ENCODE measurements at regions not wholly inside any gene's neighbourhood (a gene's known extent, or its start where the extent isn't known, plus 50 kb on each side); places are given as distances from the start of the nearest gene placed in this dataset.
"Not testable (repeated sequence)": the region's sequence is repeated elsewhere in the genome, so short reads cannot be mapped to it uniquely, and the experiment has no call there.

DNA sequence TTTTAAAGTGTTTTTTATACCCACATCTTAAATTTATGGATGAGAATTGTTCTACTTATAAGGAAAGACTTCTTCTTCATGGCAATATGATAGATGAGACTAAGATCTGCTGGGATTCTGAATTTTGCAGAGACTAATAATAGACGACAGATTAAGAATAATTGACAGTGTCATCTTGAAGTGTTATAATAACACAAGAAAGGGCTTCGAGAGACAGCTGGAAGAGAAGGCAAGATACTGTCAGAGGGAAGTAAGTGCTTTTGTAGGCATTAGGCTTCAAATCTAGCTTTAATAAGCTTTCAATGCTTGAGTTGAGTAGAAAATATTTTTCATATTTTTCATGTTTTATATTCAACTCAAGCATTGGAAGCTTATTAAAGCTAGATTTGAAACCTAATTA lies 797.6 kb upstream of the PABPC4L start:
- DNase-seq = no peak

DNA sequence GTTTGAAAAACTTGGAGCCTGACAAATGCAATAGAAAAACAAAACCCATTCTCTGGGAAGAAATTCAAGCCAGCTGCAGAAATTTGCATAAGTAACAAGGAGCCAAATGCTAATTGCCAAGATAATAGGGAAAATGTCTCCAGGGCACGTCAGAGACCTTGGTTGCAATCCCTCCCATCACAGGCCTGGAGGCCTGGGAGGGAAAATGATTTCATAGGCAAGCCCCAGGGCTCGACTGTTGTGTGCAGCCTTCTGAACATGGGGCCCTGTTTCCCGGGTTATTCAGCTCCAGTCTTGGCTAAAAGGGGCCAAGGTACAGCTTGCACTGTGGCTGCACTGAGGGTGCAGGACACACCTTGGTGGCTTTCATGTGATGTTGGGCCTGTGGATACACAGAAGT lies 760.4 kb upstream of the PABPC4L start:
- DNase-seq = no peak

DNA sequence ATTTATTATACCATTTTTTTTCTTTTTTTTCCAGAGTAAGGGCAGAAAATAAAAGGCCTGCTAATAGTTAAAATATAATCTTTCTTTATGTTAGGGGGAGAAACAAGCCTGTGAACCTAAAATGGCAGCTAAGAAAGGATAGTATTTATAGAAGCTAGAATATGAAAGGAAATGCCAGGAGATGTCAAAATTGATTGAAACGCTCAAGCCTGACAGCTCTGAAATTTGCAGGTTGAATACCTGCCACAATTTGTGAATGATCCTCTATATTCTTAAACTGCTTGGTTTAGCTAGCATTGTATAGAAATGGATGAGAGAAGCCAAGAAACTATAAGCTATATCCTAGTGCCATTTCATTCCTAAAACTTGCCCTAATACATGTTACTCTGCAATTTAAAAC lies 757.3 kb upstream of the PABPC4L start:
- no peak for DNase-seq

DNA sequence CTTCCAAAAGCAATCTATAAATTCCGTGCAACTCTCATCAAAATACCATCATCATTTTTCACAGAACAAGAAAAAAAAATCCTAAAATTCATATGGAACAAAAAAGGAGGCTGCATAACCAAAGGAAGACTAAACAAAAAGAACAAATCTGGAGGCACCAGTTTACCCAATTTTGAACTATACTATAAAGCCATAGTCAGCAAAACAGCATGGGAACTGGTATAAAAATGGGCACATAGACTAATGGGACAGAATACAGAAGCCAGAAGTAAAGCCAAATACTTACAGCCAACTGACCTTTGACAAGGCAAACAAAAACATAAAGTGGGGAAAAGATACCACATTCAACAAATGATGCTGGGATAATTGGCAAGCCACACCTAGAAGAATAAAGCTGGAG lies 753.5 kb upstream of the PABPC4L start:
- no peak for DNase-seq

DNA sequence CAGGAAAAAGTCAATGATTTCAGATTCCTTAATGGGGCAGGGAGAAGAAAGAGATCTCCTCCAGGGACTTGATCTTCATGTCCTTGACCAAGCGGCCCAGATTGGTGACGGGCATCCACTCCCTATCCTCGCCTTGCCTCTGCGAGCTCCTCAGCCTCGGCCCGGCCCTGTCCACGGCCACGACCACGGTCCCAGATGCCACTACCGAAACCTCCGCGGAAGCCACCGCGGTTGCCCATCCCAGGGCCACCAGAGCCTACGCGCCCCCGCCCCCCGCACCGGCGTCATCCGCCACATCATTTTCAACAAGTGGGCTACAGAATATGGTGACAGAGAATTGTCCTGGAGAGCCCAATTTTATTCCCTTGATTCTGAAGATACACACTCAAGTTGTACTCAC lies 751.2 kb upstream of the PABPC4L start:
- DNase-seq = no peak

DNA sequence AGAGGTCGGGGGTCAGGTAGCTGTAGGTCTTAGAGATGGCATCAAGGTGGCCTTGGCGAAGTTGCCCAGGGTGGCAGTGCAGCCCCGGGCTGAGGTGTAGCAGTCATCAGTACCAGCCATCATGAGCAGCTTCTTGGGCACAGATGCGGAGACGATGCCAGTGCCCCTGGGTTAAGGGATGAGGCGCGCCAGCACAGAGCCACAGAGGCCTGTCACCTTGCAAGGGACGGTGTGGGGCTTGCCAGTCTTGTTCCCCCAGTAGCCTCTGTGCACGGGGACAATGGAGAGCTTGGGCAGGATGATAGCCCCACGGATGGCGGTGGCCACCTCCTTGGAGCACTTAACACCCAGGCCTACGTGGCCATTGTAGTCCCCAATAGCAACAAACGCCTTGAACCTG lies 750.7 kb upstream of the PABPC4L start:
- no peak for DNase-seq

DNA sequence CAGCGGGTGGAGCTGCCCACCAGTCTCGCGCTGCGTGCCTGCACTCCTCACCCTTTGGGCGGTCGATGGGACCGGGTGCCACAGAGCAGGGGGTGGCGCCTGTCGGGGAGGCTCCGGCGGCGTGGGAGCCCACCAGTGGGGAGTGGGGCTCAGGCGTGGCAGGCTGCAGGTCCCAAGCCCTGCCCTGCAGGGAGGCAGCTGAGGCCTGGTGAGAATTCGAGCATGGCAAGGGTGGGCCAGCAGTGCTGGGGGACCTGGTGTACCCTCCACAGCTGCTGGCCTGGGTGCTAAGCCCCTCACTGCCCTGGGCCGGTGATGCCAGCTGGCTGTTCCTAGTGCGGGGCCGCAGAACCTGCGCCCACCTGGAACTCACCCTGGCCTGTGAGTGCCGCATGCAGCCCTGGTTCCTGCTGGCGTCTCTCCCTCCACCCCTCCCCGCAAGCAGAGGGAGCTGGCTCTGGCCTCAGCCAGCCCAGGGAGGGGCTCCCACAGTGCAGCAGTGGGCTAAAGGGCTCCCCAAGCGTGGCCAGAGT lies 746.6 kb upstream of the PABPC4L start:
- no peak for DNase-seq

DNA sequence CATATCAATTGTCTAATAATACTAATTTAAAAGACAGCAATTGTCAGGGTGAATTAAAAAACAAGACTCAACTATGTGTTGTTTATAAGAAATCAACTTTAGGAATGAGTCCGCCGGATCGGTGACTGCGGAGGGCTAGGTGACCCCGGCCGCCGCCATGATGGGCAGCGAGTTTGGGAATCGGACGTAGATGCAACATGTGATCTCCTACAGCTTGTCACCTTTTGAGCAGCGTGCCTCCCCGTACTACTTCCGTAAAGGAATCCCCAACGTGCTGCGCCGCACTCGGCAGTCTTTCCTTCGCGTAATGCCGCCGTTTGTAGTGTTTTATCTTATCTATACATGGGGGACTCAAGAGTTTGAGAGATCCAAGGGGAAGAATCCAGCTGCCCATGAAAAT lies 742.5 kb upstream of the PABPC4L start:
- no peak for DNase-seq

DNA sequence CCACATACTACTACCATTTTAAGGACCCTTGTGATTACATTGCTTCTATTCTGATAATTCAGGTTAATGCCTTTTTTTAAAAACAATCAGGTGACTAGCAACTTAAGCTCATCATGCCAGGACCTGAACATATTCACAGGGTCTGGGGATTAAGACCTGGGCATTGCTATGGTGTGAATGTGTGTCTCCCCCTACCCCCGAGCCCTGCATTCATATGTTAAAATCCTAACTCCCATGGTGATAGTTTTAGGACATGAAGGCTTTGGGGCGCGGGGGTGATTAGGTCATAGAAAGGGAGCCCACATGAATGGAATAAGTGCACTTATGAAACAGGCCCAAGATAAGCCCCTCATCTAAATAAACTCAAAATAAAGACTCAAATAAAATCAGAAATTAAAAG lies 734.4 kb upstream of the PABPC4L start:
- DNase-seq = no peak

DNA sequence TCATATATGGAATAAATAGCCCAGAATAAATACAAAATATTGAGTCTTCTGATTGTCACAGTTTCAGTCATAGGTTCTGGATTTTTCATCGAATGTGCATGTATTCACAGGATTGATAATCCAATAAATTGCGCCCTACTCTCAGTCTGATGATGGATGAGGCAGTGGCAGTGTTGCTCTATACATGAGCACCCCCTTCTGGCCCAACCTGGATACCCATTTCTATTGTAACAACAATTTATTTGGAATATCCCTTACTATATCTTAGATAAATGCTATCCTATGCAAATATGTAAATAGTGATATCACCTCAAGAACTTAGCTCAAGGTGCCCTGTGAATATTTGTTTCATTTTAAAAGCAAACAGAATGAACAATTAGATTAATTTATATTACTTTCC lies 733.7 kb upstream of the PABPC4L start:
- no peak for DNase-seq

DNA sequence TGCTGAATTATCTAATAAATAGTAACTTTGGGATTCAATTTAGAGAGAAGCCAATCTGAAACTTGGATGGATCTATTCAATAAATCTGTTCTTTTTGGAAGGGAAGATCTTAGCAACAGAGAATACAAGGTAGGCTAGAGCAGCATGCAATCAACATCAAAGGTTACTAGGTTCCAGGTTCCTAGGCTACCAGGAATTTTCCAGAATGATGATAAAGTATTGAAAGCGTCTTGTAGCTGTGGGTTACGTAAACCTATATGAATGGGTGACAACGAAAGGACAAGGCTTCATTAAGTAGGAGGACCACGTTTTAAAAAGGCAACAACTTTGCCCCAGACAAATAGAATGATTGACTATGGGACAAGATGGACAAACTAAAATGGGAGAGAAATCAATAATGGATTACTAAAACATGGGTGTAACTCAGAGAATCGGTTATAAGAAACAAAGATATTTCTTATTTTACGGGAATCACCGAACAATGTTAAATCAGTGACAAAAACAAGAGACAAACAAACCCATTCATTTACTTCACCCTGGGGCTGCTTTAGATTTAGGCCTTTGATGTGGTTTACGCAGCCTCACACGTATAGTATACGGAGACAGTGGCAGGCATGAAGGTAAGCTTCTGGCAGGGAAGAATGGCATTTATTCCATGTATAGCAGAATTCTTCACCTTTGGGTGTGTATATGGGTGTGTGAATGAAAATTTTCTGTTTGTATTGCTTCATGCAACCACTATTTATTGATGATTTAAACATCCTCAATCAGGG lies 732.6 kb upstream of the PABPC4L start:
- no peak for DNase-seq

DNA sequence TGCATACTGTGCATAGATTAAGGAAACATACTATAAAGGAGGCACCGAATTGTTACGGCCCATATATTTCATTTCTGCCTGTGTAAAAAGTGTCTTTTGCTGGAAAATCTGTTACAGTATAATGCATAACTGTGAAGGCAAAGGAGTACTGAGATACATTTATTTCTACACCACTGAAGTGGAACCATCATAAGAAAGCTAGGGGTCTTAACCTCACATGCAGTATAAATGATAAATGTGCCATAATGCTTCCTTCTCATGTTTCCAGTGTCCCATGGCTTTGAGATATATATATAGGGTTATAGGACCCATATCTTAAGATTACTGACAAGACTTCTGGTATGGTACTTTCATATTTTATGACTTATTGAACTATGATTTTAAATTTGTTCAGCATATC lies 713.8 kb upstream of the PABPC4L start:
- DNase-seq = no peak

DNA sequence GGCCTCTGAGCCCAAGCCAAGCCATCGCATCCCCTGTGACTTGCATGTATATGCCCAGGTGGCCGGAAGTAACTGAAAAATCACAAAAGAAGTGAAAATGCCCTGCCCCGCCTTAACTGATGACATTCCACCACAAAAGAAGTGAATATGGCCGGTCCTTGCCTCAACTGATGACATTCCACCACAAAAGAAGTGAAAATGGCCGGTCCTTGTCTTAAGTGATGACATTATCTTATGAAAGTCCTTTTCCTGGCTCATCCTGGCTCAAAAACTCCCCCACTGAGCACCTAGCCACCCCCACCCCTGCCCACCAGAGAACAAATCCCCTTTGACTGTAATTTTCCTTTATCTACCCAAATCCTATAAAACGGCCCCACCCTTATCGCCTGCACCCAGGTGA lies 712.7 kb upstream of the PABPC4L start:
- not testable (repeated sequence) for DNase-seq

DNA sequence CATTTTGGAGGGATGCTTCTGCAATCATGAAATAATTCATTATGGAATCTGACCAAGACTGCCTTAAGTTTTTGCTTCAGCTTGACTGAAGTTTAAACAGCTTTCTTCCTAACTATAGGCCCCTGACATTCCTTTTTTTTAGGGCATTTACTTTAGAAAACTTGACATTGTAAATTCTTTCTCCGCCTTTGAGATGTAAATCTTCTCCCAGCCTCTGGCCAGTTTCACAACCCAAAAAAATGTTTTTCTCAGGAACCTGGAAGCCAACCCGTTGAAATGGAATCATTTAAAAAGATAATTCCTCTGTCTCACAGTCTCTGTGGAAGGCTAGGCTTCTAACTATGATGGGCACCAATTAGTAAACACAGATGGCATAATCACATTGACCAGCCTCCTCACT lies 710.4 kb upstream of the PABPC4L start:
- no peak for DNase-seq

DNA sequence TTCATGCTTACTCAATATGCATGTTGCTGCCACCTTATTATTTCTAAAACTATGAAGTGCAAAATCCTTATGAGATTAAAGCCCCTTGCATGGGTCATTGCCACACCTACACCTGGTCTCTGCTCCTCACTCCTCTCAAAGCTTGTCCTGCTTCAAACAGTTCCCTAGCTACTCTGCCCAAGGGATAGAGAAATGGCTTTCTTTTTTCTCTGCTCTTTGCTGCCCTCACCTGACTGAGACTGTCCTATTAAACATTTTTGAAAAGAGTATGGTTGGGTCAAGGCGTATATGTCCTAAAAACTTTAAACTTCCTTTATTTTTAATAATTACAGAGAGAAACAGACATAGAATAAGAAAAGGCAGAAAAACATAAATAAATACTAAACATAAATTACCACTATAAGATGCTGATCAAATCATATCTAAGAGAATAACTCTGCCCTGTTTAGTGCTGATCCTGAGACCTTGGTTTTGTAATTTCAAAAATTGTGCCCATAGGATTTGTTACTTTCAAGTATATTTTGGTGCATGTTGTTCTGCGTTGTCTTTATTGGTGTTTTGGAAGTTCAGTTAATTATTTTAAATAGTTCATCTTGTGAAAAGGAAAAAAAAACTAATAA lies 704.9 kb upstream of the PABPC4L start:
- DNase-seq = no peak

DNA sequence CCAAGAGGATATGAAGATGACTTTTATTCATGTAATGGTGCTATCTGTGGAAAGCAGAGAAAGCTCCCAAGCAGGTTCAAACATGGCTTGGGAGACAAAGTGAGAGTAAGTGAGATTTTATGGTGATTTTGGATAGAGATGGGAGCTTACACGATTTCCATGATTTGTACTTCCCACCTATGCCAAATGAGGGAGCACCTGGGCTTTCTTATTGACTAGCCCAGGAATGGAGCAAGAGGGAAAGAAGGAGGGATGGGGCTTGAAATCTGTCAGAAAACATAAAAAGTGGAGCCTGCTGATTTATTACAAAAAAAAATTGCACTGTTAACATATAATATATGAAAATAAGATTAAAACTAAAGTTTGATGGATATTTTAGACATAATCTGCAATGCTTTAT lies 703.5 kb upstream of the PABPC4L start:
- no peak for DNase-seq

DNA sequence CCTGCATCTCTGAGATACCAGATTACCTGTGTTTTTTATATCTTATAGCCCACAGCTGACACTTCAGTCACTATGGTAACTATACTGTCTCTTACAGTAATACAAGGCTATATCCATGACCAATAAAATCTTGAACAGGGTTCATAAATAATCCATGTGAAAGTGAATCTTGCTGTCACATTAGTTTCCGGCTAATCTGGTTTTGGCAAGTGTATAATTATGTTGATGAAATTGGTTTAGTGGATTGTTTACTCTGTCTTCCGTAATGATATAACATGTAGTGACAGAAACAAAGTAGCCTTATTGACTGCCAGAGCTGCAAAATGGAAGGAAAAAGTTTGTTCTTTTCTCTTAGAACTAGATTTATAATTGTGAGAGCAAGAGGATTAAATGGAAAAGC lies 686.6 kb upstream of the PABPC4L start:
- no peak for DNase-seq

DNA sequence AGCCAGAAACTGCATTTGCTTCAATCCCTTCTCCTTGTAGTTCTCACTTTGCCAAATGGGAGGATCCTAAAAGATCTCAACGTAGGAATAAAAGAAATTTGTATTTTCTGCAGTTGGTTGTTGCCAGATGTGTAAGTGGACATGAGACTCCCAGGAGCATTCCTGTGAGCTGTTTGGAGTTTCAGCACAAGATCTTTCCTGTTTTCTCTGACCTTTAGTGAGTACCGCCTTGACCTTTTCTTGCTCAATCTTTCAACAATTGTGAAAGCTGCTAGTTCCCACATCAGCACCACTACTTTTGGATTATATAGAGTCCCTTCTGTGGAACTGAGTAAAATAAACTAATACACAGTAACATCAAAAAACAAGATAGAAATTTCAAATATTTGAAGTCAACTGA lies 683.8 kb upstream of the PABPC4L start:
- DNase-seq = no peak

DNA sequence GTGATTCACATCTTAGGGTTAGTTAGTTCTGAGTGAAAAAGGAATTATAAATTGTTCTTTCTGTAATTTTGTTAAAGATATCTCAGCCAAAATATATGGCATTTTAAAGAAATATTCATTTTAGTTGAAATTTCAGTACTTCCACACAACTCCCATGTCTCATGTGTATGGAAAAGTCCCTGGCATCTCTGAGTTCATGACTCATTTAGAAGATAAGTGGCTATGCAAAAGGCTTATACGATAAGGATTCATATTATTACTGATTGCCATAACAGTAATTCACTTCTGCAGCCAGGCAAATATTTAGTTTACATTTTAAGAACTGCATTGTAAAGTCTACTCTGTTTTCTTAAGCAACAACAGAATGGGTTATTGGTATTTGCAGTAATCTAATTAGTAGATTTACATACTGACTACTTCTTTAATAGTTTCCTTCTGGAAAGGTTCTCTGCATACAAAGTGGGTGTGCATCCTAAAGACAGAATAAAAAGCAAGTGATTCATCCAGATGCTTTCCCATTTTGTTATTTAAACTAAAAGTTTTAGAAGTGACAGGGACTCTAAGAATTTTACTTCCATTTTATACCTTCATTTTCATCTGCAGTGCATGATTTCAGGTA lies 682.4 kb upstream of the PABPC4L start:
- no peak for DNase-seq

DNA sequence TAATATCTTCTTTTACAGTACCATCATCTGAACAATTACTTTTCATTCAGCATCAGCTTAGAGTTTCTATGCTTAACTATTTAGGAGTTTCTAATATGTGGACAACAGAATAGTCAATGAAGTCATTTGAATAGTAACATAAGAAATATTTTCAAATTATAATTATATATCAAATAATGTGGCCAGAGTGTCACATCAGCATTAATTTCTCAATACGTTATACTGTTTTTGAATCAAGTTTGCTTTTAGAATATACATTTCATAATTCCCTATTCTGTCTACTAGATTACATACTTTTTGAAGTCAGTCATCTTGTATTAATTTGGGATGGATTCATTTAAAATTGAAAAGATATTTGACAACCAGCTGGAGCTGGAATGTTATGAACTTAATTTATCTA lies 677.4 kb upstream of the PABPC4L start:
- no peak for DNase-seq

DNA sequence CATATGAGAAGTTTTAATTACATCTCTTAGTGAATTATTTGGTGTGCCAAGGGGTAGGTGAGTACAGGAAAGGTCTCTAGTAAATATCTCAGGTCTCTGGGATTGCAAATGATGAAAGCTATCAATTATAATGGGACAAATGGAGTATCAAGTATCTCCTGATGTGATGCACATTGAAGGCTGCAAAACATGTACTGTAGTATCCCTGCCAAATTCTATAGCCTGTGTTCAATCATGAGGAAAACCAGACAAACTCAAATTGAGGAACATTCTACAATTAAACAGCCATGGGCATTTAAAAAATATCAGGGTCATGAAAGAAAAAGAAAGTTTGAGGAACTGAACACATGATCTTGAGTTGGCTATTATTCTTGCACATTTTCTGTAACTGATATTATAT lies 665.4 kb upstream of the PABPC4L start:
- no peak for DNase-seq

DNA sequence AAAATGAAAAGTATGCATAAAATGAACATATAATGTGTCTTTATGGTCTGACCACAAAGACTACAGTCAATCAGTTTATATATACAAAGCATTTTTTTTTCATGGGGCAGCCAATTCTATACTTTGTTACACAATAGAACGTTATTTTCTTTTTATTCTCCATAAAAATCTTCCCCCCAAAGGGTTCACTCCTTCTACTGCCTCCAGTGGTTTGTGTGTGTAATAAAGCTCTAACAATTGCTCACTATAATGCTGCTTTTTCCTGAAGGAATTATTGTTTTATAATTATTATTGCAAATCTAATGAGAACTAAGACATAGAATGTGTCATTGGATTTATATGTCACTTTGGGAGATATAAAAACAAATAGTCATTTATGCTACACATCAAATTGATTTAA lies 664.1 kb upstream of the PABPC4L start:
- no peak for DNase-seq

DNA sequence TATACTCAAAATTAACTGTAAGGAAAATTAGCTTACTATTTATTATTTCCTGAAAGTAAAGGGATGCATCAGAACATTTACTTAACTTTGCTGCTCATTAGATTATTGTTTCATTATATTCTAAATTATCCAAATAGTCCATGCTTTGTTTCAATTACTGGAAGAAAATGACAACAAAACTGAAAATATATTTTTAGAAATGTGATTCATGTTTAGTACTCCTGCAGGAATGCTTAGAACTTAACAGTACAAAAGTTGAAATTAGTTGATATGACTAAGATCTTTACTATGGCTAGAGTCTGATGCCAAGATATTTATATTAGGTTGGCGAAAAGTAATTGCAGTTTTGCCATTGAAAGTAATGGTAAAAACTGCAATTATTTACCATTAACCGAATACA lies 660.5 kb upstream of the PABPC4L start:
- no peak for DNase-seq

DNA sequence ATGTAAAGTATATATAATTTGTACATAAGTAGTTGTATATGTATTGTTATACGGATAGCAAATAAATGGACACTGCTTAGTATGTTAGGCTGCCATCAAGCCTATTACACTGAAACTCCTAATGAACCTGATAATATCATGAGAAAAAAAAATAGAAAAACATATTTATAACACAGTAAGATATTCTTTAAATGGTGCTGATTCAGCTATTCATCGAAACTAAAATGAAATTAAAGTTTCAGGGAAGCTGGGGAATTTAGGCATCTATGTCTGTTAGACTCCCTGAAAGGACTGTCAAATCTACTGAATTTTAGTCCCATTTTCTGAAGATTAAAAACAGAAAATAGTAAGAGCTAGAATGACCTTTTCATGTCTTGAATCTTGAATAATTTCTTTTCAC lies 647.1 kb upstream of the PABPC4L start:
- no peak for DNase-seq
